ENCODE measurements at regions not wholly inside any gene's neighbourhood (a gene's known extent, or its start where the extent isn't known, plus 50 kb on each side); places are given as distances from the start of the nearest gene placed in this dataset.

DNA sequence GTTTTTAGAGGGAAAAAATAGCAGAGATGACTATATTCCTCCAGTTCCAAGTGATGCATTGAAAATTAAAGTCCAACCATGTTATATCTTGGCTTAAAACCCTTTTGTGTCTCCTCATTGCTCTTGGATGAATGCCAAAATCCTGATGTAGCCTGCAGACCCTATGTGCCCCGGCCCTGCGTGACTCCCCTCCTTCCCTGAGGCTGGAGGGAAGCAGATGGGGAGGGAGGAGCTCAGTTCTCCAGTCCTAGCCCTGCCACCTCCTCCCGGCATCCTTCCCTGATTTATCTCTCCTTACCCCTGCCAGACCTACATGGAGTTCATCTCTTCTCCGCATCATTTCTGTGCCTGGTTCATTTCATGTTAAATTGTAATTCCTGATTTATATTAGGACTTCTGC lies 397.4 kb downstream of the PTPRU start:
- Mint-ChIP-seq H3K4me3 (ENCODE audit: unreplicated experiment) (no peak overlapping the region), H3K36me3 (ENCODE audit: low read depth, unreplicated experiment) (no peaks in the 10 kb centered on the region), H3K27me3 (ENCODE audit: unreplicated experiment) (peaks cover 4% of the 10 kb centered on the region), H3K9me3 (ENCODE audit: unreplicated experiment) (no peaks in the 10 kb centered on the region), H3K27ac (ENCODE audit: unreplicated experiment) (no peak overlapping the region), H3K4me1 (ENCODE audit: unreplicated experiment) (peaks cover 8% of the 10 kb centered on the region)
- TF ChIP-seq, protein P1, sequence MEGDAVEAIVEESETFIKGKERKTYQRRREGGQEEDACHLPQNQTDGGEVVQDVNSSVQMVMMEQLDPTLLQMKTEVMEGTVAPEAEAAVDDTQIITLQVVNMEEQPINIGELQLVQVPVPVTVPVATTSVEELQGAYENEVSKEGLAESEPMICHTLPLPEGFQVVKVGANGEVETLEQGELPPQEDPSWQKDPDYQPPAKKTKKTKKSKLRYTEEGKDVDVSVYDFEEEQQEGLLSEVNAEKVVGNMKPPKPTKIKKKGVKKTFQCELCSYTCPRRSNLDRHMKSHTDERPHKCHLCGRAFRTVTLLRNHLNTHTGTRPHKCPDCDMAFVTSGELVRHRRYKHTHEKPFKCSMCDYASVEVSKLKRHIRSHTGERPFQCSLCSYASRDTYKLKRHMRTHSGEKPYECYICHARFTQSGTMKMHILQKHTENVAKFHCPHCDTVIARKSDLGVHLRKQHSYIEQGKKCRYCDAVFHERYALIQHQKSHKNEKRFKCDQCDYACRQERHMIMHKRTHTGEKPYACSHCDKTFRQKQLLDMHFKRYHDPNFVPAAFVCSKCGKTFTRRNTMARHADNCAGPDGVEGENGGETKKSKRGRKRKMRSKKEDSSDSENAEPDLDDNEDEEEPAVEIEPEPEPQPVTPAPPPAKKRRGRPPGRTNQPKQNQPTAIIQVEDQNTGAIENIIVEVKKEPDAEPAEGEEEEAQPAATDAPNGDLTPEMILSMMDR (IDR thresholded peaks at IDR 0.05; ENCODE audit: unreplicated experiment) = no peak
- no peak for DNase-seq (ENCODE audit: low spot score)

DNA sequence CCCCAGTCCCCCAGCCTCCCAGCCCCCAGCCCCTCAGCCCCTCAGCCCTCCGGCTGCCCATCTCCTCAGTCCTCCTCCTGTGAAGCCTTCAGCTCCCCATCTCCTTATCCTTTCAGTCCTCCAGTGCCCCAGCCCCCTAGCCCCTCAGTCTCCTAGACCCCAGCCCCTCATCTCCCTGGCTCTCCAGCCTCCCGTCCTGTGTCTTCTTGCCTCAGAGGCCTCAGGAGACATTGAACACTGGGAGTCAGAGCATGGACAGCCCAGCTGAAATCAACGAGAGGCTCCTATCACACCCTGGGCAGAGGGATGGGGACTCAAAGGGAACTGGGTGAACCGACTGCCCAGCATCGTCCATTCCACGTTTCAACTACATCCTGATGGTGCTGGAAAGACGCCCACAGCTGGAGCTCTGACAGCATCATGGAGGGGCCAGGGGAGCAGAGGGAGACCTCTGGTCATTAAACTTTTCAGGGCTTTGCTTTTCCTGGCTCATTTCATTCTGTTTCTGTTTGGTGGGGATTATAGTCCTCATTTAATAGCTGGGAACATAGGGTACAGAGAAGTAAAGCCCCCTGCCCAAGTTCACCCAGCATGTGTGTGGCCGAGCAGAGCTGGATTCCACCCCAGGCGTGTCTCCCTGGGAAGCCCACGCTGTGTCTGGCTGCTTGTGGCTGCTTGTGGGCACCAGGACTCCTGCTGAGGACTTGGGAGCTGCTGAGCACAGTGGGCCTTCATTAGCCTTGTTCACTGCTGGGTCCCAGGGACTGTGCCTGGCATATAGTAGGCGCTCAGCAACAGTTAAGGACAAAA lies 396.7 kb downstream of the PTPRU start:
- Mint-ChIP-seq H3K4me3 (ENCODE audit: unreplicated experiment) (no peak overlapping the region), H3K4me1 (ENCODE audit: unreplicated experiment) (peaks cover 8% of the 10 kb centered on the region), H3K27me3 (ENCODE audit: unreplicated experiment) (peaks cover 8% of the 10 kb centered on the region), H3K9me3 (ENCODE audit: unreplicated experiment) (no peaks in the 10 kb centered on the region), H3K27ac (ENCODE audit: unreplicated experiment) (no peak overlapping the region), H3K36me3 (ENCODE audit: low read depth, unreplicated experiment) (no peaks in the 10 kb centered on the region)
- TF ChIP-seq, protein P1 (IDR thresholded peaks at IDR 0.05; ENCODE audit: unreplicated experiment) = no peak
- no peak for DNase-seq (ENCODE audit: low spot score)

DNA sequence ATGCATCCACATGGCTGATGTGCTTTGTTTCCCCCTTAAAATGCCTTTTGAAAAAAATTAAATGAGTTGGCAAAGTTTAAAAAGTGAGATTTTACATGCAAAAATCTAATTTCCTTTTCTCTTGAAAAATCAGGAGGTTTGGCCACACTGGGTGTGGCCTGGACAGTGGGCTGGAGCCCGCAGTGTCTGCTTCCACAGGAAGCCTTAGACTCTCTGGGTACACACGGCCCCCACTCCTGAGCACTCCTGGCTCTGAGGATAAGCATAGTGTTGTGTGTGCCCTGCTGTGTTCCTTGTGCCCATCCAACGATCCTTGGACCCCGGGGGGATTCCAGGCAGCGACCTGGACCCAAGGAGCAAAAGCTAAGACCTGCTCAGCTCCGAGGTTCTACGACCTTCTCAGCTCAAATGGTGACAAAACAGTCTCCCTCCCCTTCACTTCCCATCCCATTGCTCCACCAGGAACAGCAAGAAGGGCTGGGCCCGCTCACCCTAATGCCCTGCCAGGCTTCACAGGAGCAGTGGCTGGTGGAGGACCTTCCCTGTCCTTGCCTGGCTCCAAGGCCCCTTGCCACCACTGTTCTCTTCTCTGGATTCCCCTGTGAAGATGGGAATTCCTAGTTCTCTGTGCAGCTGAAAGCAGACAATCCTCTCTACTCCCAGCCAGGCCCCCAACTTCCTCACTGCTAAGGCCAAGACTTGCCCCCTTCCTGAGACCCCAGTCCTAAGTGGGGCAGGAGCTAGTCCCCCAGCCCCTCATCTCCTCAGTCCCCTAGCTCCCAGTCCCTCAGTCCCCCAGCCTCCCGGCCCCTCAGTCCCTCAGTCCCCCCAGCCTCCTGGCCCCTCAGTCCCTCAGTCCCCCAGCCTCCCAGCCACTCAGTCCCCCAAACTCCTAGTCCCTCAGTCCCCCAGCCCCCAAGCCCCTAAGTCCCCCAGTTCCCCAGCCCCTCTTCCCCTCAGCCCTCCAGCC lies 395.8 kb downstream of the PTPRU start:
- Mint-ChIP-seq H3K9me3 (ENCODE audit: unreplicated experiment) (no peaks in the 10 kb centered on the region), H3K27me3 (ENCODE audit: unreplicated experiment) (peaks cover 9% of the 10 kb centered on the region), H3K36me3 (ENCODE audit: low read depth, unreplicated experiment) (no peaks in the 10 kb centered on the region), H3K27ac (ENCODE audit: unreplicated experiment) (no peak overlapping the region), H3K4me3 (ENCODE audit: unreplicated experiment) (no peak overlapping the region), H3K4me1 (ENCODE audit: unreplicated experiment) (peaks cover 8% of the 10 kb centered on the region)
- DNase-seq (ENCODE audit: low spot score) = no peak
- TF ChIP-seq, protein P1 (IDR thresholded peaks at IDR 0.05; ENCODE audit: unreplicated experiment) = no peak

DNA sequence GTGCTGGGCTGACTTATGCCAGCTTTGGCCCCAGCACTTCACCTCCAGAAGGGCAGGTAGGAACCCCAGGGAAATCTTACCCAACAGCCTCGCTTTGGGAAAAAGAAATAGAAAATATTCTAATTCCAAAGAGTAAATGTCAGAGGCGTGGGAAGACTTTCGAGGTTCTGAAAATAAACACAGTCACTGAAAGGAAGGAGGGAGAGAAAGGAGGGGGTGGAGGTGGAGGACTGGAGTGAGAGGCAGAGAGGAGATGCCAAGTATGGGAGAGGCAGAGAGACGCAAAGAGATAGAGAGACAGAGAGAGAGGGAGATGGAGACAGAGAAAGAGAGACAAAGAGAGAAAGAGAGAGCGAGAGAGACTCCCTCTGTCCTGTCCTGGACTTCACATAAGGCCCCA lies 395.0 kb downstream of the PTPRU start:
- H3K27ac Mint-ChIP-seq (ENCODE audit: unreplicated experiment) = no peak overlapping the region
- H3K36me3 Mint-ChIP-seq (ENCODE audit: low read depth, unreplicated experiment) = no peaks in the 10 kb centered on the region

More for the DNA sequence above, 395.0 kb downstream of the PTPRU start:
- Mint-ChIP-seq H3K4me3 (ENCODE audit: unreplicated experiment) (no peak overlapping the region), H3K4me1 (ENCODE audit: unreplicated experiment) (peaks cover 8% of the 10 kb centered on the region), H3K9me3 (ENCODE audit: unreplicated experiment) (no peaks in the 10 kb centered on the region), H3K27me3 (ENCODE audit: unreplicated experiment) (peaks cover 12% of the 10 kb centered on the region)
- no peak for DNase-seq (ENCODE audit: low spot score)
- TF ChIP-seq, protein P1 (IDR thresholded peaks at IDR 0.05; ENCODE audit: unreplicated experiment) = no peak

All from endothelial cell (in vitro differentiated cells).